Motor neuron (in vitro differentiated cells): ENCODE measurements at regions not wholly inside any gene's neighbourhood (a gene's known extent, or its start where the extent isn't known, plus 50 kb on each side); places are given as distances from the start of the nearest gene placed in this dataset.
"Not testable (repeated sequence)": the region's sequence is repeated elsewhere in the genome, so short reads cannot be mapped to it uniquely, and the experiment has no call there.

ENCODE experiments used
- ATAC-seq, 8 experiments: fragments of 200-7000 bp; cut with Tn5 transposase; replicated peaks in 6 of 8; 2 replicates each; pipeline ENCODE4 v1.8.0; 2021; ENCODE audit warnings: mild to moderate bottlenecking in 8 of 8, moderate library complexity in 8 of 8
- H3K27ac ChIP-seq, 2 donors: fragments of 250-450 bp; sonication (Bioruptor Pico); 2 replicates each; pipeline ENCODE4 v1.9.0; 2021; ENCODE audit warnings: antibody characterized with exemption in 2 of 2, mild to moderate bottlenecking in 2 of 2, moderate library complexity in 1 of 2
- H3K4me1 ChIP-seq, 2 donors: fragments of 250-450 bp; sonication (Bioruptor Pico); replicated peaks in 1 of 2; 2 replicates each; pipeline ENCODE4 v1.6.1; 2021; ENCODE audit warnings: antibody characterized with exemption in 2 of 2, mild to moderate bottlenecking in 2 of 2, moderate library complexity in 1 of 2
- H3K4me3 ChIP-seq, 5 donors: fragments of 250-450 bp; sonication (Bioruptor Pico); 2 replicates each; pipeline ENCODE4 v1.9.0; 2021; ENCODE audit warnings: antibody characterized with exemption in 5 of 5, mild to moderate bottlenecking in 5 of 5, moderate library complexity in 4 of 5
- WGBS, 10 experiments: fragments of 450-650 bp; shearing (Covaris generic); methylation state at CpG; one replicate each; pipeline ENCODE4 v1.0.0; 2022; 5-methylcytosine and 5-hydroxymethylcytosine counted together
- in situ Hi-C, 9 experiments: fragments of 400-800 bp; cut with MboI; loops; one replicate each; pipeline ENCODE4 v1.15.0; 2021; ENCODE audit warnings: low sequenced_read_pairs in 9 of 9, low pct_unique_long_range_greater_than_20kb in 2 of 9; ENCODE audit not compliant: unreplicated experiment in 9 of 9

GRCh38 chr15:35239693-35240092, 154.6 kb upstream of the NANOGP8 start:
- in situ Hi-C loops, H3K4me3 ChIP-seq, H3K27ac ChIP-seq, ATAC-seq: not testable (repeated sequence)
- WGBS, 10 experiments = no CpG with 5 or more reads among the region's 6 CpGs
- peaks cover 12 to 17% of the 10 kb centered on the region in 2 donors for H3K4me1 ChIP-seq

- in situ Hi-C loops, H3K4me1 ChIP-seq, H3K27ac ChIP-seq, ATAC-seq, H3K4me3 ChIP-seq: not testable (repeated sequence)
- WGBS, 10 experiments = 80 to 88% methylated on average over 1 of the region's 3 CpGs; no CpG with 5 or more reads in 8 of the 10 experiments
Measured at GRCh38 chr15:35238448-35238847, 153.4 kb upstream of the NANOGP8 start.

GRCh38 chr15:35229085-35229484, 144.0 kb upstream of the NANOGP8 start:
- in situ Hi-C loops = no loop called here
- WGBS, 10 experiments = 33 to 97% (median 78%) methylated on average over 3 of the region's 3 CpGs
- no peak overlapping the region for H3K4me3 ChIP-seq
- H3K27ac ChIP-seq = no peak overlapping the region
- H3K4me1 ChIP-seq = no peaks in the 10 kb centered on the region
- no peak for ATAC-seq

GRCh38 chr15:35218215-35218614, 133.1 kb upstream of the NANOGP8 start:
- Histone ChIP-seq H3K4me3 (no peak overlapping the region), H3K27ac (no peak overlapping the region), H3K4me1 (peaks cover 0 to 8% of the 10 kb centered on the region in 2 donors)
- ATAC-seq = no peak
- in situ Hi-C loops = no loop called here
- WGBS, 10 experiments = 0 to 100% (median 21%) methylated on average over 1 of the region's 1 CpG; no CpG with 5 or more reads in 2 of the 10 experiments

GRCh38 chr15:35215093-35215492, 130.0 kb upstream of the NANOGP8 start:
- Histone ChIP-seq H3K27ac (no peak overlapping the region), H3K4me3 (no peak overlapping the region), H3K4me1 (peaks cover 0 to 10% of the 10 kb centered on the region in 2 donors)
- in situ Hi-C loops = no loop called here
- ATAC-seq = no peak

GRCh38 chr15:35211240-35211902, 126.3 kb upstream of the NANOGP8 start:
- H3K4me3 ChIP-seq = no peak overlapping the region
- H3K4me1 ChIP-seq = peaks cover 0 to 2% of the 10 kb centered on the region in 2 donors
- in situ Hi-C loops = no loop called here
- no peak overlapping the region for H3K27ac ChIP-seq
- no peak for ATAC-seq

- no peak for ATAC-seq
- Histone ChIP-seq H3K27ac (no peak overlapping the region), H3K4me3 (no peak overlapping the region), H3K4me1 (peaks cover 0 to 2% of the 10 kb centered on the region in 2 donors)
- 0 to 100% (median 50%) methylated on average over 1 to 2 of the region's 2 CpGs; no CpG with 5 or more reads in 1 of the 10 experiments for WGBS, 10 experiments
- in situ Hi-C loops = no loop called here
Measured at GRCh38 chr15:35210370-35210769, 125.3 kb upstream of the NANOGP8 start.

GRCh38 chr15:35209838-35210237, 124.7 kb upstream of the NANOGP8 start:
- ATAC-seq = no peak
- WGBS, 10 experiments = 20 to 90% (median 76%) methylated on average over 1 of the region's 1 CpG; no CpG with 5 or more reads in 6 of the 10 experiments
- no peak overlapping the region for H3K4me3 ChIP-seq
- in situ Hi-C loops = no loop called here
- H3K4me1 ChIP-seq = peaks cover 0 to 2% of the 10 kb centered on the region in 2 donors
- no peak overlapping the region for H3K27ac ChIP-seq

GRCh38 chr15:35208353-35208752, 123.3 kb upstream of the NANOGP8 start:
- no peak overlapping the region for H3K4me3 ChIP-seq
- no peak overlapping the region for H3K27ac ChIP-seq
- peaks cover 0 to 2% of the 10 kb centered on the region in 2 donors for H3K4me1 ChIP-seq
- in situ Hi-C loops = no loop called here
- no peak for ATAC-seq
- WGBS, 10 experiments = 68 to 97% (median 85%) methylated on average over 2 to 3 of the region's 3 CpGs; no CpG with 5 or more reads in 1 of the 10 experiments

- Histone ChIP-seq H3K27ac (no peak overlapping the region), H3K4me3 (no peak overlapping the region), H3K4me1 (peaks cover 0 to under 1% of the 10 kb centered on the region in 2 donors)
- no peak for ATAC-seq
- in situ Hi-C loops = no loop called here
- 86 to 100% (median 96%) methylated on average over 1 to 2 of the region's 2 CpGs for WGBS, 10 experiments
Measured at GRCh38 chr15:35206060-35206675, 121.1 kb upstream of the NANOGP8 start.

GRCh38 chr15:35198197-35198596, 113.1 kb upstream of the NANOGP8 start:
- Histone ChIP-seq H3K27ac (no peak overlapping the region), H3K4me1 (no peaks in the 10 kb centered on the region), H3K4me3 (no peak overlapping the region)
- in situ Hi-C loops = no loop called here
- WGBS, 10 experiments = 18 to 100% (median 50%) methylated on average over 1 of the region's 1 CpG; no CpG with 5 or more reads in 3 of the 10 experiments
- no peak for ATAC-seq

GRCh38 chr15:35197754-35198153, 112.7 kb upstream of the NANOGP8 start:
- peak in 1 of 8 experiments; percentile 14 for ATAC-seq
- WGBS, 10 experiments = 0 to 100% (median 54%) methylated on average over 1 of the region's 1 CpG

GRCh38 chr15:35197306-35197705, 112.2 kb upstream of the NANOGP8 start:
- in situ Hi-C loops = no loop called here
- peak in 2 of 8 experiments; percentile 29 to 85 for ATAC-seq
- H3K27ac ChIP-seq = no peak overlapping the region
- H3K4me3 ChIP-seq = no peak overlapping the region
- no peaks in the 10 kb centered on the region for H3K4me1 ChIP-seq

More at GRCh38 chr15:35197754-35198153, 112.7 kb upstream of the NANOGP8 start:
- in situ Hi-C loops = no loop called here
- no peak overlapping the region for H3K27ac ChIP-seq
- no peak overlapping the region for H3K4me3 ChIP-seq
- H3K4me1 ChIP-seq = no peaks in the 10 kb centered on the region

GRCh38 chr15:35196273-35196672, 111.2 kb upstream of the NANOGP8 start:
- ATAC-seq = no peak
- H3K4me1 ChIP-seq = no peaks in the 10 kb centered on the region
- no peak overlapping the region for H3K27ac ChIP-seq
- in situ Hi-C loops = no loop called here
- WGBS, 10 experiments = 35 to 92% (median 79%) methylated on average over 1 to 5 of the region's 5 CpGs; no CpG with 5 or more reads in 1 of the 10 experiments
- H3K4me3 ChIP-seq = no peak overlapping the region
